Right lobe of liver (tissue), 6 donors: ENCODE measurements at regions not wholly inside any gene's neighbourhood (a gene's known extent, or its start where the extent isn't known, plus 50 kb on each side); places are given as distances from the start of the nearest gene placed in this dataset.
"Not testable (repeated sequence)": the region's sequence is repeated elsewhere in the genome, so short reads cannot be mapped to it uniquely, and the experiment has no call there.

Experiments
- ATAC-seq, 4 donors: fragments of 200-7000 bp; cut with Tn5 transposase; one replicate each; pipeline ENCODE4 v1.9.1; 2020; ENCODE audit warnings: mild to moderate bottlenecking in 4 of 4, moderate library complexity in 4 of 4
- DNase-seq, 3 donors: peaks; one replicate each; pipeline ENCODE4 v3.0.0-alpha.2; 2020
- H3K27ac ChIP-seq, 3 donors: fragments of 200-600 bp; one replicate each; pipeline ENCODE4 v1.8.0; 2022
- H3K27me3 ChIP-seq, 2 donors: fragments of 200-600 bp; one replicate each; pipeline ENCODE4 v1.8.0; 2022
- H3K36me3 ChIP-seq, 4 donors: fragments of 200-600 bp; sonication (generic) in 1 of 4; one replicate each; pipeline versions ENCODE4 v1.5.1 to v1.8.0; 2017 to 2022; ENCODE audit warnings: control low read depth in 1 of 4
- H3K4me1 ChIP-seq, 4 donors: fragments of 200-600 bp; sonication (generic) in 1 of 4; one replicate each; pipeline versions ENCODE4 v1.5.1 to v1.8.0; 2017 to 2022; ENCODE audit warnings: control low read depth in 1 of 4
- H3K4me3 ChIP-seq, 3 donors: fragments of 200-600 bp; one replicate each; pipeline ENCODE4 v1.8.0; 2022
- H3K9me3 ChIP-seq, 4 donors: fragments of 200-600 bp; sonication (generic) in 1 of 4; one replicate each; pipeline versions ENCODE4 v1.5.1 to v1.8.0; 2017 to 2022; ENCODE audit warnings: control low read depth in 1 of 4
- WGBS: methylation state at CpG from one replicate; pipeline ENCODE4 v1.1.6; 2018; ENCODE audit warnings: low coverage, low lambda C conversion rate; ENCODE audit not compliant: insufficient coverage; ENCODE audit errors: missing lambda C conversion rate; 5-methylcytosine and 5-hydroxymethylcytosine counted together
- intact Hi-C, 2 donors: fragments of 100-400 bp; cut with DNase I; formaldehyde crosslinking; loops; one replicate each; pipeline versions ENCODE4 v1.11.2 to v1.14.1; 2022
- donor health status: DM: no; HTN: yes; CAD: no.
- donor health status: DM: no; HTN: no; CAD: no.
- donor health status: DM: no; HTN: no; CAD: no.
- donor health status: DM: no; HTN: yes; CAD: no.
- donor health status: DM: no; HTN: yes; CAD: no.

GRCh38 chr12:8351073-8351472 is 104.7 kb upstream of the CLEC6A start:
- H3K4me1 ChIP-seq, H3K27me3 ChIP-seq, DNase-seq, H3K9me3 ChIP-seq, H3K4me3 ChIP-seq, H3K36me3 ChIP-seq, H3K27ac ChIP-seq, intact Hi-C loops, ATAC-seq: not testable (repeated sequence)
- 66% methylated on average over 3 of the region's 3 CpGs for WGBS

- 80% methylated on average over 1 of the region's 1 CpG for WGBS
- H3K27ac ChIP-seq, H3K36me3 ChIP-seq, H3K9me3 ChIP-seq, H3K4me3 ChIP-seq, H3K27me3 ChIP-seq, ATAC-seq, DNase-seq, intact Hi-C loops, H3K4me1 ChIP-seq: not testable (repeated sequence)
These were observed 101.0 kb upstream of the CLEC6A start for GRCh38 chr12:8354741-8355140.

GRCh38 chr12:8355531-8355930 is 100.2 kb upstream of the CLEC6A start:
- DNase-seq, ATAC-seq, H3K27ac ChIP-seq, H3K27me3 ChIP-seq, H3K4me3 ChIP-seq, H3K9me3 ChIP-seq, intact Hi-C loops, H3K4me1 ChIP-seq, H3K36me3 ChIP-seq: not testable (repeated sequence)
- 73% methylated on average over 3 of the region's 4 CpGs for WGBS

GRCh38 chr12:8373744-8374143 is 82.0 kb upstream of the CLEC6A start:
- H3K4me3 ChIP-seq, H3K4me1 ChIP-seq, H3K27me3 ChIP-seq, intact Hi-C loops, H3K9me3 ChIP-seq, DNase-seq, H3K36me3 ChIP-seq, ATAC-seq, H3K27ac ChIP-seq: not testable (repeated sequence)
- 22% methylated on average over 5 of the region's 5 CpGs for WGBS

GRCh38 chr12:8375122-8375521 is 80.6 kb upstream of the CLEC6A start:
- H3K4me1 ChIP-seq, ATAC-seq, H3K9me3 ChIP-seq, intact Hi-C loops, DNase-seq, H3K27ac ChIP-seq, H3K36me3 ChIP-seq, H3K27me3 ChIP-seq, H3K4me3 ChIP-seq: not testable (repeated sequence)
- 43% methylated on average over 3 of the region's 3 CpGs for WGBS

GRCh38 chr12:8377756-8378155 is 78.0 kb upstream of the CLEC6A start:
- H3K27me3 ChIP-seq, H3K4me3 ChIP-seq, H3K27ac ChIP-seq, ATAC-seq, H3K9me3 ChIP-seq, H3K36me3 ChIP-seq, H3K4me1 ChIP-seq, DNase-seq, intact Hi-C loops: not testable (repeated sequence)
- 100% methylated on average over 2 of the region's 6 CpGs for WGBS

- H3K4me3 ChIP-seq, H3K27me3 ChIP-seq, DNase-seq, H3K27ac ChIP-seq, intact Hi-C loops, H3K9me3 ChIP-seq, H3K4me1 ChIP-seq, H3K36me3 ChIP-seq, ATAC-seq: not testable (repeated sequence)
- 100% methylated on average over 2 of the region's 4 CpGs for WGBS
These were observed 73.2 kb upstream of the CLEC6A start for GRCh38 chr12:8382556-8382955.

GRCh38 chr12:8384686-8385085 is 71.1 kb upstream of the CLEC6A start:
- H3K4me3 ChIP-seq: not testable (repeated sequence)
- 74% methylated on average over 3 of the region's 9 CpGs for WGBS

GRCh38 chr12:8385431-8385830 is 70.3 kb upstream of the CLEC6A start:
- H3K27me3 ChIP-seq, H3K4me1 ChIP-seq, H3K36me3 ChIP-seq, H3K27ac ChIP-seq, H3K4me3 ChIP-seq, DNase-seq, H3K9me3 ChIP-seq, ATAC-seq, intact Hi-C loops: not testable (repeated sequence)
- 79% methylated on average over 9 of the region's 12 CpGs for WGBS

More at GRCh38 chr12:8384686-8385085, 71.1 kb upstream of the CLEC6A start:
- H3K36me3 ChIP-seq, DNase-seq, intact Hi-C loops, H3K9me3 ChIP-seq, ATAC-seq, H3K27me3 ChIP-seq, H3K27ac ChIP-seq, H3K4me1 ChIP-seq: not testable (repeated sequence)

- H3K4me3 ChIP-seq, ATAC-seq, DNase-seq, H3K36me3 ChIP-seq, H3K9me3 ChIP-seq, H3K4me1 ChIP-seq, H3K27me3 ChIP-seq, H3K27ac ChIP-seq, intact Hi-C loops: not testable (repeated sequence)
- no CpG with 5 or more reads among the region's 2 CpGs for WGBS
These were observed 69.1 kb upstream of the CLEC6A start for GRCh38 chr12:8386661-8387060.

- DNase-seq, H3K27ac ChIP-seq, H3K27me3 ChIP-seq, ATAC-seq, H3K4me3 ChIP-seq, H3K9me3 ChIP-seq, H3K36me3 ChIP-seq, H3K4me1 ChIP-seq, intact Hi-C loops: not testable (repeated sequence)
- 50% methylated on average over 7 of the region's 8 CpGs for WGBS
These were observed 66.5 kb upstream of the CLEC6A start for GRCh38 chr12:8389296-8389695.
